Lower leg skin (tissue), 3 donors: ENCODE measurements at regions not wholly inside any gene's neighbourhood (a gene's known extent, or its start where the extent isn't known, plus 50 kb on each side); places are given as distances from the start of the nearest gene placed in this dataset.

Experiments
- POLR2A ChIP-seq, 2 donors: fragments of 450-650 bp; IDR thresholded peaks; one replicate each; pipeline ENCODE4 v1.6.1; 2016 to 2017; ENCODE audit warnings: antibody characterized with exemption in 2 of 2, mild to moderate bottlenecking in 1 of 2, moderate library complexity in 1 of 2
- TF ChIP-seq, protein P1 (sequence below), 3 donors: fragments of 450-650 bp; IDR thresholded peaks; one replicate each; pipeline ENCODE4 v1.5.1; 2016; ENCODE audit warnings: antibody characterized with exemption in 3 of 3, mild to moderate bottlenecking in 3 of 3, moderate library complexity in 2 of 3

DNA sequence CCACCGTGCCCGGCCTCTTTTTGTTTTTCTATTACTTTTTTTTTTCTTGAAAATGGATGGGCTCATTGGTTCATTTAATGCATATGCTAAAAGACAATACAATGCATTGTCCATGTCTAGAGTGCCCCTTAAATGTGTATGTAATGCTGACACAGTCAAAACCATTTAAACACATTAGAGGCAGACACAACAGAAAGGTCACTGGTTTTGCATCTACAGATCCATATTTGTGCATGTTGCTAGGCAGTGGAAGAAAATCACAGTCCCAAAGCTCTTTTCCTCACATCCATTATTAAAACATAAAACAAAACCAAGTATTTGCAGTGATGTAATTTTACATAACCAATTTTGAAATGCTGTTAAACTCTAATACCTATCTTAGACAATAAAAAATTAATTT lies 389.0 kb downstream of the TAF11L14 start:
- TF ChIP-seq, protein P1, sequence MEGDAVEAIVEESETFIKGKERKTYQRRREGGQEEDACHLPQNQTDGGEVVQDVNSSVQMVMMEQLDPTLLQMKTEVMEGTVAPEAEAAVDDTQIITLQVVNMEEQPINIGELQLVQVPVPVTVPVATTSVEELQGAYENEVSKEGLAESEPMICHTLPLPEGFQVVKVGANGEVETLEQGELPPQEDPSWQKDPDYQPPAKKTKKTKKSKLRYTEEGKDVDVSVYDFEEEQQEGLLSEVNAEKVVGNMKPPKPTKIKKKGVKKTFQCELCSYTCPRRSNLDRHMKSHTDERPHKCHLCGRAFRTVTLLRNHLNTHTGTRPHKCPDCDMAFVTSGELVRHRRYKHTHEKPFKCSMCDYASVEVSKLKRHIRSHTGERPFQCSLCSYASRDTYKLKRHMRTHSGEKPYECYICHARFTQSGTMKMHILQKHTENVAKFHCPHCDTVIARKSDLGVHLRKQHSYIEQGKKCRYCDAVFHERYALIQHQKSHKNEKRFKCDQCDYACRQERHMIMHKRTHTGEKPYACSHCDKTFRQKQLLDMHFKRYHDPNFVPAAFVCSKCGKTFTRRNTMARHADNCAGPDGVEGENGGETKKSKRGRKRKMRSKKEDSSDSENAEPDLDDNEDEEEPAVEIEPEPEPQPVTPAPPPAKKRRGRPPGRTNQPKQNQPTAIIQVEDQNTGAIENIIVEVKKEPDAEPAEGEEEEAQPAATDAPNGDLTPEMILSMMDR (IDR thresholded peaks at IDR 0.05) = no peak
- TF ChIP-seq POLR2A (IDR thresholded peaks at IDR 0.05) = no peak
